ENCODE measurements at regions not wholly inside any gene's neighbourhood (a gene's known extent, or its start where the extent isn't known, plus 50 kb on each side); places are given as distances from the start of the nearest gene placed in this dataset.

- CTCF ChIA-PET = no interaction called here
Measured at GRCh38 chr3:72142028-72142427, 357.1 kb upstream of the PROK2 start.

More at GRCh38 chr3:72142028-72142427, 357.1 kb upstream of the PROK2 start:
- H2AK5ac ChIP-seq (ENCODE audit: low read depth, low read length) = no peak overlapping the region
- dilution Hi-C loops (cut with HindIII; ENCODE audit: low sequenced_read_pairs, unreplicated experiment) (no loop called here), in situ Hi-C loops (cut with MboI; ENCODE audit: low sequenced_read_pairs) (no loop called here), intact Hi-C loops (cut with micrococcal nuclease) (no loop called here)
- no TSS peak for BruUV-seq (replicated peaks)
- H2BK15ac ChIP-seq (ENCODE audit: low read depth, low read length) = no peak overlapping the region
- no peak overlapping the region for H3K23ac ChIP-seq (ENCODE audit: low read depth, low read length)
- H3K9me1 ChIP-seq (ENCODE audit: insufficient read depth, low read length) = no peaks in the 10 kb centered on the region
- no peak overlapping the region for H3K4me3 ChIP-seq (ENCODE audit: insufficient read depth, low read depth, low read length)
- WGBS, 2 experiments (ENCODE audit: extremely low coverage in 2 of 2, insufficient read length in 1 of 2) = no CpG with 5 or more reads among the region's 1 CpG
- ATAC-seq (ENCODE audit: low read depth) (no peak), DNase-seq (no peak)
- H3K27me3 ChIP-seq (ENCODE audit: control insufficient read depth, insufficient read depth, low read length) = peaks cover 9% of the 10 kb centered on the region; the same call in 1 of the 2 replicates
- no peak overlapping the region for H3K14ac ChIP-seq (replicated peaks; ENCODE audit: low read depth, low read length)
- no peaks in the 10 kb centered on the region for H3K36me3 ChIP-seq (ENCODE audit: control insufficient read depth, insufficient read depth, low read length)
- no peak overlapping the region for H4K5ac ChIP-seq (ENCODE audit: low read depth, low read length)
- no peak overlapping the region for H3K18ac ChIP-seq (ENCODE audit: low read depth, low read length)
- H3K79me1 ChIP-seq (ENCODE audit: low read depth in 1 of 2, low read length in 2 of 2) = no peaks in the 10 kb centered on the region
- H3K4me1 ChIP-seq (ENCODE audit: control insufficient read depth, insufficient read depth, low read length) = no peaks in the 10 kb centered on the region
- H2BK5ac ChIP-seq (ENCODE audit: low read depth, low read length, poor library complexity, severe bottlenecking) = no peak overlapping the region
- H2BK120ac ChIP-seq (ENCODE audit: low read depth, low read length) = no peak overlapping the region
- TF ChIP-seq, protein P1, sequence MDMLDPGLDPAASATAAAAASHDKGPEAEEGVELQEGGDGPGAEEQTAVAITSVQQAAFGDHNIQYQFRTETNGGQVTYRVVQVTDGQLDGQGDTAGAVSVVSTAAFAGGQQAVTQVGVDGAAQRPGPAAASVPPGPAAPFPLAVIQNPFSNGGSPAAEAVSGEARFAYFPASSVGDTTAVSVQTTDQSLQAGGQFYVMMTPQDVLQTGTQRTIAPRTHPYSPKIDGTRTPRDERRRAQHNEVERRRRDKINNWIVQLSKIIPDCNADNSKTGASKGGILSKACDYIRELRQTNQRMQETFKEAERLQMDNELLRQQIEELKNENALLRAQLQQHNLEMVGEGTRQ (IDR thresholded peaks at IDR 0.05; ENCODE audit: low read depth, low read length) = no peak
- TF ChIP-seq MAZ (IDR thresholded peaks at IDR 0.05; ENCODE audit: borderline replicate concordance, low read depth, low read length) (no peak), CEBPB (IDR thresholded peaks at IDR 0.05; ENCODE audit: low read depth, low read length) (no peak), BHLHE40 (IDR thresholded peaks at IDR 0.05; ENCODE audit: low read depth, low read length) (no peak), MXI1 (IDR thresholded peaks at IDR 0.05; ENCODE audit: borderline replicate concordance, low read depth, low read length) (no peak), RFX5 (IDR thresholded peaks at IDR 0.05; ENCODE audit: low read depth, low read length) (no peak), RCOR1 (IDR thresholded peaks at IDR 0.05; ENCODE audit: insufficient replicate concordance, low read length) (no peak), POLR2A (IDR thresholded peaks at IDR 0.05; ENCODE audit: low read depth, low read length) (no peak), NFE2L2 (IDR thresholded peaks at IDR 0.05; ENCODE audit: low read depth, low read length) (no peak), MAFK (IDR thresholded peaks at IDR 0.05; ENCODE audit: low read depth, low read length) (no peak), CHD1 (IDR thresholded peaks at IDR 0.05; ENCODE audit: low read depth, low read length) (no peak), RAD21 (IDR thresholded peaks at IDR 0.05; ENCODE audit: low read length) (no peak), FOS (IDR thresholded peaks at IDR 0.05; ENCODE audit: low read depth, low read length) (no peak)
- TF ChIP-seq, protein P2, sequence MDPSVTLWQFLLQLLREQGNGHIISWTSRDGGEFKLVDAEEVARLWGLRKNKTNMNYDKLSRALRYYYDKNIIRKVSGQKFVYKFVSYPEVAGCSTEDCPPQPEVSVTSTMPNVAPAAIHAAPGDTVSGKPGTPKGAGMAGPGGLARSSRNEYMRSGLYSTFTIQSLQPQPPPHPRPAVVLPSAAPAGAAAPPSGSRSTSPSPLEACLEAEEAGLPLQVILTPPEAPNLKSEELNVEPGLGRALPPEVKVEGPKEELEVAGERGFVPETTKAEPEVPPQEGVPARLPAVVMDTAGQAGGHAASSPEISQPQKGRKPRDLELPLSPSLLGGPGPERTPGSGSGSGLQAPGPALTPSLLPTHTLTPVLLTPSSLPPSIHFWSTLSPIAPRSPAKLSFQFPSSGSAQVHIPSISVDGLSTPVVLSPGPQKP (IDR thresholded peaks at IDR 0.05; ENCODE audit: borderline replicate concordance, low read depth, low read length) = no peak
- TF ChIP-seq, protein P3, sequence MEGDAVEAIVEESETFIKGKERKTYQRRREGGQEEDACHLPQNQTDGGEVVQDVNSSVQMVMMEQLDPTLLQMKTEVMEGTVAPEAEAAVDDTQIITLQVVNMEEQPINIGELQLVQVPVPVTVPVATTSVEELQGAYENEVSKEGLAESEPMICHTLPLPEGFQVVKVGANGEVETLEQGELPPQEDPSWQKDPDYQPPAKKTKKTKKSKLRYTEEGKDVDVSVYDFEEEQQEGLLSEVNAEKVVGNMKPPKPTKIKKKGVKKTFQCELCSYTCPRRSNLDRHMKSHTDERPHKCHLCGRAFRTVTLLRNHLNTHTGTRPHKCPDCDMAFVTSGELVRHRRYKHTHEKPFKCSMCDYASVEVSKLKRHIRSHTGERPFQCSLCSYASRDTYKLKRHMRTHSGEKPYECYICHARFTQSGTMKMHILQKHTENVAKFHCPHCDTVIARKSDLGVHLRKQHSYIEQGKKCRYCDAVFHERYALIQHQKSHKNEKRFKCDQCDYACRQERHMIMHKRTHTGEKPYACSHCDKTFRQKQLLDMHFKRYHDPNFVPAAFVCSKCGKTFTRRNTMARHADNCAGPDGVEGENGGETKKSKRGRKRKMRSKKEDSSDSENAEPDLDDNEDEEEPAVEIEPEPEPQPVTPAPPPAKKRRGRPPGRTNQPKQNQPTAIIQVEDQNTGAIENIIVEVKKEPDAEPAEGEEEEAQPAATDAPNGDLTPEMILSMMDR (conservative IDR thresholded peaks at IDR 0.05; ENCODE audit: low read depth, low read length) = no peak
- POLR2A ChIA-PET (ENCODE audit: unreplicated experiment) = interaction anchor here (0.6 kb wide), 1 partner anchor 16 kb away, joined by 3 read pairs; no protein-coding TSS in a partner anchor
- H3K56ac ChIP-seq (ENCODE audit: extremely low read depth, insufficient read depth, low read length) = no peak overlapping the region
- H4K20me1 ChIP-seq (ENCODE audit: insufficient read depth, low read length) = no peaks in the 10 kb centered on the region
- no peak overlapping the region for H2AFZ ChIP-seq (replicated peaks; ENCODE audit: low read length, poor library complexity)
- H3K4ac ChIP-seq (ENCODE audit: low read depth, low read length) = no peak overlapping the region
- no peak overlapping the region for H4K91ac ChIP-seq (ENCODE audit: insufficient read depth, low read depth, low read length)
- no peak overlapping the region for H2BK20ac ChIP-seq (ENCODE audit: low read depth, low read length)
- H3K27ac ChIP-seq (ENCODE audit: insufficient read depth, low read length) = no peak overlapping the region
- no peak overlapping the region for H3K9ac ChIP-seq (ENCODE audit: low read depth, low read length)
- no peak overlapping the region for H4K8ac ChIP-seq (ENCODE audit: low read depth in 2 of 2, low read length in 2 of 2)
- no peak overlapping the region for H3K4me2 ChIP-seq (ENCODE audit: low read depth, low read length)
- H2AK9ac ChIP-seq (replicated peaks; ENCODE audit: low read depth, low read length, poor library complexity) = no peak overlapping the region
- no peaks in the 10 kb centered on the region for H3K9me3 ChIP-seq (ENCODE audit: control insufficient read depth, insufficient read depth, low read length)

All from IMR-90 (cell line).